LNCAP (cell line): ENCODE measurements at regions not wholly inside any gene's neighbourhood (a gene's known extent, or its start where the extent isn't known, plus 50 kb on each side); places are given as distances from the start of the nearest gene placed in this dataset.

Experiments
- CTCF ChIP-seq: fragments of 450-650 bp; IDR thresholded peaks from 2 replicates; pipeline ENCODE4 v1.5.1; 2017; ENCODE audit warnings: mild to moderate bottlenecking

GRCh38 chr13:80462567-80462966, 121.6 kb upstream of the SPRY2 start:
- no peak for TF ChIP-seq CTCF

- no peak for TF ChIP-seq CTCF
Measured at GRCh38 chr13:80462037-80462436, 121.1 kb upstream of the SPRY2 start.

GRCh38 chr13:80458543-80458942, 117.6 kb upstream of the SPRY2 start:
- TF ChIP-seq CTCF = no peak

- TF ChIP-seq CTCF = no peak
Measured at GRCh38 chr13:80454245-80454644, 113.3 kb upstream of the SPRY2 start.

GRCh38 chr13:80452279-80452678, 111.4 kb upstream of the SPRY2 start:
- TF ChIP-seq CTCF = no peak

- no peak for TF ChIP-seq CTCF
Measured at GRCh38 chr13:80451641-80452040, 110.7 kb upstream of the SPRY2 start.

GRCh38 chr13:80450386-80450785, 109.5 kb upstream of the SPRY2 start:
- TF ChIP-seq CTCF = no peak

- no peak for TF ChIP-seq CTCF
Measured at GRCh38 chr13:80448725-80449124, 107.8 kb upstream of the SPRY2 start.
